HG02840 (cell line): ENCODE measurements at regions not wholly inside any gene's neighbourhood (a gene's known extent, or its start where the extent isn't known, plus 50 kb on each side); places are given as distances from the start of the nearest gene placed in this dataset.
A peak's percentile ranks its signal among the peaks of the same experiment; 100 is the strongest.
"Not testable (repeated sequence)": the region's sequence is repeated elsewhere in the genome, so short reads cannot be mapped to it uniquely, and the experiment has no call there.

Experiments used
- ATAC-seq: cut with Tn5 transposase; IDR thresholded peaks from one replicate; pipeline ENCODE4 v1.9.1; 2021; ENCODE audit warnings: mild to moderate bottlenecking, moderate library complexity, moderate number of reproducible peaks; ENCODE audit not compliant: unreplicated experiment, low FRiP score

DNA sequence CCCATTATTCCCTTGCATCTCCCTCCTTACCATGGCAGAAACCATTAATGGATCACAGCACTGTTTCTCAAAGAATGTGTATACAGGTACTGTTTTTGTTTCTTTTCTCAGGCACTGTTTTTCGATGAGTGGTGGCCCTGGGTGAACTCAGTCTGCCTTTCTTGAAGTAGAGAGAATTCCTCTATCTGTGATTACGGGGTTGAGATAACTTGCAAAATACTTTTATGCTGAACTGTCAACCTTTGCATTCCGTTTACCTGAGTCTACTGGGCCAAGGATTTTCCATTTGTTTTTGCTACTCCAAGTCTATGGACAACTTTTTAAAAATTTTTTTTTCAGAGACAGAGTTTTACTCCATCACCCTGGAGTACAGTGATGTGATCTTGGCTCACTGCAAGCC, 82.7 kb upstream of the CLINT1 start:
- no peak for ATAC-seq

GRCh38 chr5:157938101-157938500, 79.2 kb upstream of the CLINT1 start:
- not testable (repeated sequence) for ATAC-seq

- ATAC-seq: not testable (repeated sequence)
Observed at GRCh38 chr5:157936776-157937501, 78.0 kb upstream of the CLINT1 start.

DNA sequence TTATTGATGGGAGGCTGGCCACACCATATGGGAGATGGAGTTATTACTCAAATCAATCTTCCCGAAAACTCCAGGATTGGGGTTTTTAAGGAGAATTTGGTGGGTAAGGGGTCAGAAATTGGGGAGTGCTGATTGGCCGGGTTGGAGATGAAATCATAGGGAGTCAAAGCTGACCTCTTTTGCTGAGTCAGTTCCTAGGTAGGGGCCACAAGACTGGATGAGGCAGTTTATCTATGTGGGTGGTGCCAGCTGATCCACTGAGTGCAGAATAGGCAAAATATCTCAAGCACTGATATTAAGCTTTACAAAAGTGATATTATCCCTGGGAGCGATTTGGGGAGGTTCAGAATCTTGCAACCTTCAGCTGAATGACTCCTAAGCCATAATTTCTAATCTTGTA, 75.7 kb upstream of the CLINT1 start:
- ATAC-seq: no peak

- ATAC-seq: no peak
Observed at GRCh38 chr5:157933005-157933404, 74.1 kb upstream of the CLINT1 start.

DNA sequence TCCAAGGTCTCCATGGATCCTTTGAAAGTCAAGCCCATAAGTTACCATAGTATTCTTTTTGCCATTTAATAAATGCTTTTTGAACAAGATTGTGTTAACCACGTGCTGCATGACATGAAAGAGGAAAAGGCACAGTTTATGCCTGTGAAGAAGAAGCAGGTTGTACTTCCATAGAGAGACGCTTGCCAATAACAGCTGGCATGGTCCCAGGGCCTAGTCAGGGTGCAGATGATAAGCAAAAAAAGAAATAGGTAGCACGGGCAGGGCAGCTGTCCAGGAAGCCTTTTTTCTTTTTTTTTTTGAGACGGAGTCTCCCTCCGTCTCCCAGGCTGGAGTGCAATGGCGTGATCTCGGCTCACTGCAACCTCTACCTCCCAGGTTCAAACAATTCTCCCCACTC, 71.8 kb upstream of the CLINT1 start:
- no peak for ATAC-seq

DNA sequence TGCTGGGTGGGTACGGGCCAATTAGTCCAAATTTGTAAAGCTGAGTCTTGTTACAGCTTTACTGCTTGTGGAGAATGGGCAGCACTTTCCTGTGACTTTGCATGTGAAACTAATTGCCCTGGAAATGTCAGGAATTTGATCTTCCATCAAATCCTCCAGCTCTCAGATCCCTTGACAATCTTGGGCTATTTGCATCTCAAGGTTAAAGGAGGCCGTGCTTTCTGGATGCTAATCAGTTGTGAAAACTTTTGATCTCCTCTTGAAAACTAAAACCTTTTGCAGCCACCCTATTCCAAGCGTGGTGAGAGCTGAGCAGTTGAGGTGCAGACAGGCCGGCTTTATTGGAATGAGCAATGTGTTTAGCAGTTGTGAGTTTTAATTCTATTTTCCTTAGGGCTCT, 68.0 kb upstream of the CLINT1 start:
- no peak for ATAC-seq

DNA sequence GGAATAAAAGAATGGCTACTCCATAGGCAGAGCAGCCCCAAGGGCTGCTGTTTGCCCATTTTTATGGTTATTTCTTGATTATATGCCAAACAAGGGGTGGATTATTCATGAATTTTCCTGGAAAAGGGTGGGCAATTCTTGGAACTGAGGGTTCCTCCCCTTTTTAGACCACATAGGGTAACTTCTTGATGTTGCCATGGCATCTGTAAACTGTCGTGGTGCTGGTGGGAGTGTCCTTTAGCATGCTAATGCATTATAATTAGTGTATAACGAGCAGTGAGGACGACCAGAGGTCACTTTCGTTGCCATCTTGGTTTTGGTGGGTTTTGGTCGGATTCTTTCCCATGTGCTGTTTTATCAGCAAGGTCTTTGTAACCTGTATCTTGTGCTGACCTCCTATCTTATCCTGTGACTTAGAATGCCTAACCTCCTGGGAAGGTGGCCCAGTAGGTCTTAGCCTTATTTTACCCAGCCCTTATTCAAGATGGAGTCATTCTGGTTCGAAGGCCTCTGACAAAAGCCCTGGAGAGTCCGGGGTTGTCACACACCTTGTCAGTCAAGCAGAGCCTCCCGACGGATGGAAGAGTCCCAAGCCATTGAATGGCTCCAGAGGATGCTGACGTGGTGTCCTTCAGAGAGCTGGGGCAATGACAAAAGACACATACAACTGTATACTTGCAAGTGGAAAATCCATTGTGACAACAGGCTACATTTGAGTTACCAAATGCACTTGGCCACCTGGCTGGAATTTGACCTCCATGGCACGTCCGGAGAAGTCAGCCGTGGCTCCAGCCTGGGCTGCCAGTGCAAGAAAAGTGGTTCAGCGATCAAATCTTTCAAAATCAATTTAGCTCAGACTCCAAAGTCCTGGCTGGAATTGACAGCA, 67.1 kb upstream of the CLINT1 start:
- ATAC-seq: no peak

- no peak for ATAC-seq
Observed at GRCh38 chr5:157924931-157925729, 66.2 kb upstream of the CLINT1 start.

GRCh38 chr5:157924490-157924889, 65.5 kb upstream of the CLINT1 start:
- ATAC-seq: no peak

DNA sequence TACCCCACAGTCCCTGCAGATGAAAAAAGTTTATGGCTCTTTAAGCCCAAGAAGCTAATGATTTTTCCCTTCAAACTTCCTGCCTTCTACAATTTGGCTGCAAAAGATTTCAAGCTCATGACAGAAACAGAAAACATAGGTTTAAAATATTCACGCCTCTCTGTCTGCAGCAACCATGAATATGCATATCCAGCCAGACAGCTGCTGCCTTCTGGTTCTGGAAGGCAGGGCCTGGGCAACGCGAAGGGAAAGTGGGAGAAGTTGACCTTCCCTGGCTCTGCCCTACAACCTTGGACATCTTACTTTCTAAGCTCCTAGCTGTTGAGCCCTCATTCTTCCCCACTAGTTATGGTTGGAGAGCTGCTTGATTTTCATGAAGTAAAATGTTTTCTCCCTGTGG, 64.8 kb upstream of the CLINT1 start:
- no peak for ATAC-seq

GRCh38 chr5:157922026-157922425, 63.1 kb upstream of the CLINT1 start:
- no peak for ATAC-seq

DNA sequence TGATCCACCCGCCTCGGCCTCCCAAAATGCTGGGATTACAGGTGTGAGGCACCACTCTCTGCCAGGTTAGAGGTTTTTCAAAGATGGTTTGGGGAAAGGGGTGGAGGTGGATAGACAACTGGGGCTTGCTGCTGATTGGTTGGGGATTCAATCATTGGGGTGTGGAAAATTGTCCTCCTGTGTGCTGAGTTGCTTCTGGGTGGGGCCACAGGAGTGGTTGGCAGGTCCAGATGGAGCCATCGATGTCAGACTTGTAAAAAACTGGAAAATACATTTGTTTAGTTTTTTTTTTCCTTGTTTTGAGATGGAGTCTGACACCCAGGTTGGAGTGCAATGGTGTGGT, 61.9 kb upstream of the CLINT1 start:
- no peak for ATAC-seq

DNA sequence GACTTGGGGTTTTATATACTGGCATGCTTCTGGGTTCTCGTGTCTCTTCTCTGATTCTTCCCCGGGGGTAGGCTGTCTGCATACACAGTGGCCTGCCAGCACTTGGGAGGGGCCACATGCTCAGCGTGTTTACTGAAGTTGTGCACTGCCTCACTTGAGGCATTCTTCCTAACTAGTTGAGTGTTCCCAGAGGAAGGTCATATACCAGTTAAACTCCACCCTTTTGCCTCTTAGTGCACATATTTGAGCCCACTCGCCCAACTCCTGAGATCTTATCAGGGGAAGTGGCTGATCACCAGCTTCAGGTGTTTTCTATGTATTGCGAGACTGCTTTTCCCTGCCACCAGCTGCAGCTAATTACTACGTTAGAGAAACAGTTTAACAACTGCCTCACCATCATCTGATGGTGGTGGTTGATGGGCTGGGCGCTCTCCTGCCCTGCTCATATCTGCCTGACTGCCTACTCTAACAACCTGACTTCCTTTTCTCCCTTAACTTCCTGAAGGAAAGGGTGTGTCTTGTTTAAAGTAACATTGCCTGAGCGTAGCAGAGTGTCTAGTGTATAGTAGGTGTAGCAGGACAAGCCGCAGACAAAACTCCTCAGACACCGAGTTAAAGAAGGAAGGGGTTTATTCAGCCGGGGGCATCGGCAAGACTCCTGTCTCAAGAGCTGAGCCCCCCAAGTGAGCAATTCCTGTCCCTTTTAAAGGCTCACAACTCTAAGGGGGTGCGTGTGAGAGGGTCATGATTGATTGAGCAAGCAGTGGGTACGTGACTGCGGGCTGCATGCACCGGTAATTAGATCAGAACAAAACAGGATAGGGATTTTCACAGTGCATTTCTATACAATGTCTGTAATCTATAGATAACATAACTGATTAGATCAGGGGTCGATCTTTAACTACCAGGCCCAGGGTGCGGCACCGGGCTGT, 60.1 kb upstream of the CLINT1 start:
- ATAC-seq: no peak

- ATAC-seq: peak; percentile 62
Observed at GRCh38 chr5:157917899-157918809, 59.2 kb upstream of the CLINT1 start.

DNA sequence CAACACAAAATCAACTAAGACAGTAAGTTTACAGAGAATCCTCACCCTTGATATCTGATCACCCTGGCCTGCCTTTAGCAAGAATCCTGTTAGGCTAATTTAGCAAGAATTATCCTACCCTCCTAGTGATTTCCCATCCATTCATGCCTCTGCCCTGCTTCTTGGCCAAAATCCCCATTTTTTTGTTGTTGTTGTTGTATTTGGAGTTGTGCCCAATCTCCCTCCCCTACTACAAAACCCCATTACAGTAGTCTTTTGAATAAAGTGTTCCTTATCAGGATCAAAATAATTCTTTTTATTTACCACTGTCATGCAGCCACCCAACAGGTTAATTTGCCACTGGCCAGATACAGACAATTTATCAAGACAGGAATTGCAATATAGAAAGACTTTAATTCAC, 58.5 kb upstream of the CLINT1 start:
- no peak for ATAC-seq

DNA sequence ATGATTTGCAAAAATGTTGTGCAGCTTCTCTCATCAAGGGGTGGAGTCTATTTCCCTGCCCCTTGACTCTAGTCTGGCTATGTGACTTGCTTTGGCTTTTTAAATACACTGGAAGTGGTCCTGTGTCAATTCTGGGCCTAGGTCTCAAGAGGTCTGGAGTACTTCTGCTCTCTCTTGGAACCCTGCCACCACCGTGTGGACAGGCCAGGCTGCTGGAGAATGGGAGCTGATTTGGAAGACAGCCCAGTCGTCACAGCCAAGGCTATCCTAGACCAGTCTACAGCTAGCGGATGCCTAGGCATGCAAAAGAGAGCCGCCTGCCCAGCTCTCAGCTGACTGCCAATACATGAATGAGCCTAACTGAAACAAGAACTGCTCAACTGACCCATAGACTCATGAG, 56.7 kb upstream of the CLINT1 start:
- no peak for ATAC-seq

- no peak for ATAC-seq
Observed at GRCh38 chr5:157914151-157914788, 55.3 kb upstream of the CLINT1 start.

GRCh38 chr5:157913575-157913974, 54.6 kb upstream of the CLINT1 start:
- no peak for ATAC-seq
